Kidney epithelial cell (primary cell): ENCODE measurements at regions not wholly inside any gene's neighbourhood (a gene's known extent, or its start where the extent isn't known, plus 50 kb on each side); places are given as distances from the start of the nearest gene placed in this dataset.

Source experiments
- DNase-seq: peaks from one replicate; pipeline ENCODE4 v3.0.0-alpha.2; 2010; ENCODE audit warnings: low read depth
- H3K27me3 ChIP-seq: 2 replicates; pipeline ENCODE4 v1.6.0; 2011; ENCODE audit warnings: low read length; ENCODE audit not compliant: control insufficient read depth, insufficient read depth
- H3K36me3 ChIP-seq: 2 replicates; pipeline ENCODE4 v1.5.1; 2011; ENCODE audit warnings: low read length; ENCODE audit not compliant: control insufficient read depth, insufficient read depth
- H3K4me3 ChIP-seq: 2 replicates; pipeline ENCODE4 v1.5.1; 2011; ENCODE audit warnings: low read depth, mild to moderate bottlenecking, control low read depth, low read length
- CTCF ChIP-seq: IDR thresholded peaks from 2 replicates; pipeline ENCODE4 v1.5.1; 2011; ENCODE audit warnings: mild to moderate bottlenecking, moderate library complexity, low read length, control low read depth, inconsistent platforms; ENCODE audit not compliant: insufficient read depth, poor library complexity, severe bottlenecking

GRCh38 chr18:59044855-59045254, 94.8 kb upstream of the SEC11C start:
- Histone ChIP-seq H3K27me3 (peaks cover 2% of the 10 kb centered on the region), H3K36me3 (no peaks in the 10 kb centered on the region), H3K4me3 (no peak overlapping the region)
- DNase-seq, result no peak
- TF ChIP-seq CTCF, result no peak

GRCh38 chr18:59047321-59048047, 92.2 kb upstream of the SEC11C start:
- no peak for DNase-seq
- H3K4me3 ChIP-seq, result no peak overlapping the region
- peaks cover 2% of the 10 kb centered on the region for H3K27me3 ChIP-seq
- no peaks in the 10 kb centered on the region for H3K36me3 ChIP-seq
- TF ChIP-seq CTCF, result no peak

- no peak for DNase-seq
- Histone ChIP-seq H3K4me3 (no peak overlapping the region), H3K27me3 (peaks cover 2% of the 10 kb centered on the region), H3K36me3 (no peaks in the 10 kb centered on the region)
- TF ChIP-seq CTCF, result no peak
Observed at GRCh38 chr18:59048048-59048363, 91.7 kb upstream of the SEC11C start.

GRCh38 chr18:59048378-59048777, 91.3 kb upstream of the SEC11C start:
- no peak for TF ChIP-seq CTCF
- Histone ChIP-seq H3K36me3 (no peaks in the 10 kb centered on the region), H3K4me3 (no peak overlapping the region), H3K27me3 (peaks cover 2% of the 10 kb centered on the region)
- DNase-seq, result no peak

- no peak overlapping the region for H3K4me3 ChIP-seq
- DNase-seq, result no peak
- peaks cover 2% of the 10 kb centered on the region for H3K27me3 ChIP-seq
- no peaks in the 10 kb centered on the region for H3K36me3 ChIP-seq
- no peak for TF ChIP-seq CTCF
Observed at GRCh38 chr18:59049721-59050660, 89.7 kb upstream of the SEC11C start.
